Lung (tissue), 11 donors: ENCODE measurements at regions not wholly inside any gene's neighbourhood (a gene's known extent, or its start where the extent isn't known, plus 50 kb on each side); places are given as distances from the start of the nearest gene placed in this dataset.

Source experiments
- ATAC-seq: fragments of 200-7000 bp; cut with Tn5 transposase; one replicate; pipeline ENCODE4 v1.9.1; 2020; ENCODE audit warnings: moderate number of reproducible peaks; ENCODE audit not compliant: insufficient read depth, low FRiP score
- DNase-seq, 3 donors: peaks; one replicate each; pipeline ENCODE4 v3.0.0-alpha.2; 2013 to 2017
- H3K27ac ChIP-seq, 2 donors: one replicate each; pipeline ENCODE4 v1.5.1; 2013; ENCODE audit warnings: mild to moderate bottlenecking in 2 of 2, moderate library complexity in 2 of 2, control low read depth in 1 of 2, inconsistent platforms in 1 of 2, low read depth in 1 of 2, low read length in 1 of 2
- H3K27me3 ChIP-seq, 3 donors: one replicate each; pipeline ENCODE4 v1.5.1; 2013; ENCODE audit warnings: low read length in 2 of 3; ENCODE audit not compliant: control insufficient read depth in 3 of 3, insufficient read depth in 3 of 3
- H3K36me3 ChIP-seq, 4 donors: one replicate each; pipeline ENCODE4 v1.5.1; 2013; ENCODE audit warnings: low read length in 4 of 4, mild to moderate bottlenecking in 1 of 4, moderate library complexity in 1 of 4; ENCODE audit not compliant: control insufficient read depth in 4 of 4, insufficient read depth in 4 of 4
- H3K4me1 ChIP-seq, 5 donors: one replicate each; pipeline ENCODE4 v1.5.1; 2013; ENCODE audit warnings: low read length in 5 of 5, mild to moderate bottlenecking in 2 of 5, moderate library complexity in 1 of 5; ENCODE audit not compliant: control insufficient read depth in 5 of 5, insufficient read depth in 5 of 5
- H3K4me3 ChIP-seq: one replicate; pipeline ENCODE4 v1.5.1; 2013; ENCODE audit warnings: mild to moderate bottlenecking, control low read depth, moderate library complexity
- H3K9ac ChIP-seq, 2 donors: one replicate each; pipeline ENCODE4 v1.5.1; 2013; ENCODE audit warnings: low read length in 2 of 2, control low read depth in 1 of 2; ENCODE audit not compliant: insufficient read depth in 1 of 2
- H3K9me3 ChIP-seq, 4 donors: one replicate each; pipeline ENCODE4 v1.5.1; 2013; ENCODE audit warnings: low read length in 3 of 4, mild to moderate bottlenecking in 1 of 4, moderate library complexity in 1 of 4; ENCODE audit not compliant: control insufficient read depth in 4 of 4, insufficient read depth in 3 of 4
- CTCF ChIP-seq: IDR thresholded peaks from 2 replicates; pipeline ENCODE4 v1.5.1; 2012; ENCODE audit warnings: mild to moderate bottlenecking; ENCODE audit errors: control extremely low read depth, extremely low read depth
- WGBS, 2 donors: extraction: QIAGEN DNeasy Blood & Tissue Kit; methylation state at CpG; one replicate each; pipeline ENCODE4 v1.1.7; 2013; 5-methylcytosine and 5-hydroxymethylcytosine counted together
- donor health status: control.
- donor health status: control.
- donor health status: Bipolar disorder and iron deficiency.
- donor health status: healthy.
- donor health status: DM: yes; HTN: yes; CAD: no.

- Histone ChIP-seq H3K9ac (no peak overlapping the region), H3K9me3 (peaks cover 0 to 2% (median 0%) of the 10 kb centered on the region in 4 donors), H3K4me1 (peaks cover 0 to 3% (median 0%) of the 10 kb centered on the region in 5 donors), H3K36me3 (no peaks in the 10 kb centered on the region), H3K27ac (no peak overlapping the region), H3K4me3 (no peak overlapping the region), H3K27me3 (no peaks in the 10 kb centered on the region)
- 51 to 67% methylated on average over 2 of the region's 2 CpGs for WGBS, 2 donors
- no peak for TF ChIP-seq CTCF
- no peak for DNase-seq
- no peak for ATAC-seq
These were observed 328.2 kb upstream of the COL3A1 start for GRCh38 chr2:188645986-188646385.

GRCh38 chr2:188647430-188648070 is 326.6 kb upstream of the COL3A1 start:
- Histone ChIP-seq H3K27me3 (no peaks in the 10 kb centered on the region), H3K4me1 (peaks cover 0 to 3% (median 0%) of the 10 kb centered on the region in 5 donors), H3K9me3 (peaks cover 0 to 2% (median 0%) of the 10 kb centered on the region in 4 donors), H3K9ac (no peak overlapping the region), H3K4me3 (no peak overlapping the region), H3K36me3 (no peaks in the 10 kb centered on the region), H3K27ac (no peak overlapping the region)
- no peak for ATAC-seq
- peak in 2 of 3 donors; percentile 35 to 49 for DNase-seq
- no peak for TF ChIP-seq CTCF
- 85 to 88% methylated on average over 3 of the region's 3 CpGs for WGBS, 2 donors

DNA sequence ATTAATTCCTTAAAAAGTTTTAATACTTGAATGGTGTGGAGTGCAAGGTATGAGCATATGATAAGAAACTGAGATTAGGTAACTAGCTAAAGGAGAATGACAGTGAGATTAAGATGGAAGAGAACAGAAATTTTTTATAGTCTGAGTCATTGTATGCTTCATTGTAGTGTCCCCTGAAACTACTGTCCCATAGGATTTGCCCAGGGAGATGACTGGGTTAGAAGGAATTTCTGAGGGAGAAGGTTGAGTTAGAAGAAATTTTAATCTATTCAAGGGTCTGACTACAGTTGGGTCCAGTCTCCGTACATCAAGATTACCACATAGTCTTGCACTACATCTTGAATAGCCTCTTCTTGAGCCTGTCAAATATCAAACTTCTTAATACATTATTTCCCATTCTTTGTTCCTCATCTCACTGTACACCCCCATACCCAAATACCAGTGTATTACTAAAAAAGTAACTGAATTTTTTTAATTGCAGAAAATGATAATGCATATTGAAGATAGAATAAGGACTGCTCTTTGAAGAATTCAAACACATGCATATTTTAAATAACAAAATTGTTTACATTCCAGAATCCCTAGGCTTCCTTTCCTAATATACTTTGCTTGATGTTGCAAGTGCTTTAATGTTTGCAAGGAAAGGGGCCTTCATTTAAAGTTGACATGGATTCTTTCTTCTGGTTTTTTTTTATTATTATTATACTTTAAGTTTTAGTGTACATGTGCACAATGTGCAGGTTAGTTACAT is 314.3 kb upstream of the COL3A1 start:
- DNase-seq, result no peak
- no peaks in the 10 kb centered on the region for H3K27me3 ChIP-seq
- no peak overlapping the region for H3K4me3 ChIP-seq
- H3K9ac ChIP-seq, result no peak overlapping the region
- H3K36me3 ChIP-seq, result no peaks in the 10 kb centered on the region
- TF ChIP-seq CTCF, result no peak
- WGBS, 2 donors, result 73 to 86% methylated on average over 1 of the region's 1 CpG
- H3K4me1 ChIP-seq, result peaks cover 0 to 5% (median 0%) of the 10 kb centered on the region in 5 donors
- no peak overlapping the region for H3K27ac ChIP-seq
- ATAC-seq, result no peak
- no peaks in the 10 kb centered on the region for H3K9me3 ChIP-seq
